A549 (cell line): ENCODE measurements at regions not wholly inside any gene's neighbourhood (a gene's known extent, or its start where the extent isn't known, plus 50 kb on each side); places are given as distances from the start of the nearest gene placed in this dataset.

Source experiments
- CBX8 ChIP-seq: fragments of 200-600 bp; sonication (generic); IDR thresholded peaks from 2 replicates; pipeline ENCODE4 v1.6.1; 2016
- EP300 ChIP-seq, 2 experiments: fragments of >200 bp; sonication (Bioruptor Twin); formaldehyde crosslinking; IDR thresholded peaks; 2 replicates in 1 of 2; 3 replicates in 1 of 2; pipeline ENCODE4 v1.6.1; 2016 to 2017
- HDAC2 ChIP-seq: fragments of 200-600 bp; sonication (generic); IDR thresholded peaks from 2 replicates; pipeline ENCODE4 v1.6.1; 2016
- PHF8 ChIP-seq: fragments of 200-600 bp; sonication (generic); IDR thresholded peaks from 2 replicates; pipeline ENCODE4 v1.6.1; 2016; ENCODE audit warnings: low read depth, mild to moderate bottlenecking, antibody characterized with exemption, moderate library complexity, borderline replicate concordance
- POLR2A ChIP-seq: IDR thresholded peaks from 2 replicates; pipeline ENCODE4 v1.6.1; 2012; ENCODE audit warnings: mild to moderate bottlenecking, low read length
- RAD21 ChIP-seq, 2 experiments: fragments of >200 bp in 1 of 2; sonication (Bioruptor Twin) in 1 of 2; formaldehyde crosslinking in 1 of 2; IDR thresholded peaks in 1 of 2; conservative IDR thresholded peaks in 1 of 2; 2 replicates in 1 of 2; 3 replicates in 1 of 2; pipeline ENCODE4 v1.6.1; 2012 to 2018; ENCODE audit warnings: inconsistent platforms in 1 of 2
- SMC3 ChIP-seq: fragments of >200 bp; sonication (Bioruptor Twin); formaldehyde crosslinking; IDR thresholded peaks from 3 replicates; pipeline ENCODE4 v1.6.1; 2018; ENCODE audit warnings: inconsistent platforms
- ZFP36 ChIP-seq: fragments of 450-650 bp; IDR thresholded peaks from 2 replicates; pipeline ENCODE4 v1.6.1; 2014; ENCODE audit warnings: borderline replicate concordance; ENCODE audit not compliant: partially characterized antibody
- TF ChIP-seq, protein P1 (sequence below): fragments of >200 bp; sonication (Bioruptor Twin); formaldehyde crosslinking; IDR thresholded peaks from 3 replicates; pipeline ENCODE4 v1.5.1; 2016
- TF ChIP-seq, protein P2 (sequence below): fragments of 150-350 bp; IDR thresholded peaks from 2 replicates; pipeline ENCODE4 v1.6.1; 2014; ENCODE audit warnings: low read depth, mild to moderate bottlenecking, low read length
- TF ChIP-seq, protein P3 (sequence below): IDR thresholded peaks from 2 replicates; pipeline ENCODE4 v1.6.1; 2012
- TF ChIP-seq, protein P4 (sequence below): fragments of >200 bp; sonication (Bioruptor Twin); formaldehyde crosslinking; IDR thresholded peaks from 3 replicates; pipeline ENCODE4 v1.6.1; 2016

DNA sequence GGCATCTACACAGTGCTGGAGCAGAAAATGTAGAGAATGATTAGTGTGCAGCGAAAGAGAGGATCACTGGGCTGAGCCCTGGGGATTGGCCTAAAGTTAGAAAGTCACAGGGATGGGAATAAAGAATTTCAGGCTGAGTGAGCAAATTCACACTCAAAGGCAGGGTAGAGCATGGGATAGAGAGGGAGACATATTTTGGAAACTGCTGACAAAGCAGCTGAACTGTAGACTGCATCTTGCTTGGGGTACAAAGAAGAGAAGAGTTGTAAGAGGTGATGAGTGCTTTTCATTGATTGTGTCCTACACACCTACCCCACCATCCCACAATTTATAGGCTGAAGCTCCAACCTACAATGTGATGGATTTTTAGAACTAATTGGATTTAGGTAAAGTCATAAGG is 677.8 kb downstream of the TAF11L14 start:
- TF ChIP-seq, protein P1, sequence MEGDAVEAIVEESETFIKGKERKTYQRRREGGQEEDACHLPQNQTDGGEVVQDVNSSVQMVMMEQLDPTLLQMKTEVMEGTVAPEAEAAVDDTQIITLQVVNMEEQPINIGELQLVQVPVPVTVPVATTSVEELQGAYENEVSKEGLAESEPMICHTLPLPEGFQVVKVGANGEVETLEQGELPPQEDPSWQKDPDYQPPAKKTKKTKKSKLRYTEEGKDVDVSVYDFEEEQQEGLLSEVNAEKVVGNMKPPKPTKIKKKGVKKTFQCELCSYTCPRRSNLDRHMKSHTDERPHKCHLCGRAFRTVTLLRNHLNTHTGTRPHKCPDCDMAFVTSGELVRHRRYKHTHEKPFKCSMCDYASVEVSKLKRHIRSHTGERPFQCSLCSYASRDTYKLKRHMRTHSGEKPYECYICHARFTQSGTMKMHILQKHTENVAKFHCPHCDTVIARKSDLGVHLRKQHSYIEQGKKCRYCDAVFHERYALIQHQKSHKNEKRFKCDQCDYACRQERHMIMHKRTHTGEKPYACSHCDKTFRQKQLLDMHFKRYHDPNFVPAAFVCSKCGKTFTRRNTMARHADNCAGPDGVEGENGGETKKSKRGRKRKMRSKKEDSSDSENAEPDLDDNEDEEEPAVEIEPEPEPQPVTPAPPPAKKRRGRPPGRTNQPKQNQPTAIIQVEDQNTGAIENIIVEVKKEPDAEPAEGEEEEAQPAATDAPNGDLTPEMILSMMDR = no peak
- TF ChIP-seq, protein P2, sequence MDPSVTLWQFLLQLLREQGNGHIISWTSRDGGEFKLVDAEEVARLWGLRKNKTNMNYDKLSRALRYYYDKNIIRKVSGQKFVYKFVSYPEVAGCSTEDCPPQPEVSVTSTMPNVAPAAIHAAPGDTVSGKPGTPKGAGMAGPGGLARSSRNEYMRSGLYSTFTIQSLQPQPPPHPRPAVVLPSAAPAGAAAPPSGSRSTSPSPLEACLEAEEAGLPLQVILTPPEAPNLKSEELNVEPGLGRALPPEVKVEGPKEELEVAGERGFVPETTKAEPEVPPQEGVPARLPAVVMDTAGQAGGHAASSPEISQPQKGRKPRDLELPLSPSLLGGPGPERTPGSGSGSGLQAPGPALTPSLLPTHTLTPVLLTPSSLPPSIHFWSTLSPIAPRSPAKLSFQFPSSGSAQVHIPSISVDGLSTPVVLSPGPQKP = no peak
- TF ChIP-seq, protein P3, sequence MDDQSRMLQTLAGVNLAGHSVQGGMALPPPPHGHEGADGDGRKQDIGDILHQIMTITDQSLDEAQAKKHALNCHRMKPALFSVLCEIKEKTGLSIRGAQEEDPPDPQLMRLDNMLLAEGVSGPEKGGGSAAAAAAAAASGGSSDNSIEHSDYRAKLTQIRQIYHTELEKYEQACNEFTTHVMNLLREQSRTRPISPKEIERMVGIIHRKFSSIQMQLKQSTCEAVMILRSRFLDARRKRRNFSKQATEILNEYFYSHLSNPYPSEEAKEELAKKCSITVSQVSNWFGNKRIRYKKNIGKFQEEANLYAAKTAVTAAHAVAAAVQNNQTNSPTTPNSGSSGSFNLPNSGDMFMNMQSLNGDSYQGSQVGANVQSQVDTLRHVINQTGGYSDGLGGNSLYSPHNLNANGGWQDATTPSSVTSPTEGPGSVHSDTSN = no peak
- TF ChIP-seq, protein P4, sequence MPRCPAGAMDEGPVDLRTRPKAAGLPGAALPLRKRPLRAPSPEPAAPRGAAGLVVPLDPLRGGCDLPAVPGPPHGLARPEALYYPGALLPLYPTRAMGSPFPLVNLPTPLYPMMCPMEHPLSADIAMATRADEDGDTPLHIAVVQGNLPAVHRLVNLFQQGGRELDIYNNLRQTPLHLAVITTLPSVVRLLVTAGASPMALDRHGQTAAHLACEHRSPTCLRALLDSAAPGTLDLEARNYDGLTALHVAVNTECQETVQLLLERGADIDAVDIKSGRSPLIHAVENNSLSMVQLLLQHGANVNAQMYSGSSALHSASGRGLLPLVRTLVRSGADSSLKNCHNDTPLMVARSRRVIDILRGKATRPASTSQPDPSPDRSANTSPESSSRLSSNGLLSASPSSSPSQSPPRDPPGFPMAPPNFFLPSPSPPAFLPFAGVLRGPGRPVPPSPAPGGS = no peak
- no peak for TF ChIP-seq RAD21 (conservative IDR thresholded peaks at IDR 0.05 in 1 of 2, IDR thresholded peaks at IDR 0.05 in 1 of 2)
- no peak for TF ChIP-seq POLR2A
- TF ChIP-seq EP300 (IDR thresholded peaks at IDR 0.05) = no peak
- TF ChIP-seq HDAC2 = no peak
- no peak for TF ChIP-seq CBX8
- no peak for TF ChIP-seq ZFP36
- TF ChIP-seq SMC3 = no peak
- no peak for TF ChIP-seq PHF8
